ENCODE measurements at regions not wholly inside any gene's neighbourhood (a gene's known extent, or its start where the extent isn't known, plus 50 kb on each side); places are given as distances from the start of the nearest gene placed in this dataset.

DNA sequence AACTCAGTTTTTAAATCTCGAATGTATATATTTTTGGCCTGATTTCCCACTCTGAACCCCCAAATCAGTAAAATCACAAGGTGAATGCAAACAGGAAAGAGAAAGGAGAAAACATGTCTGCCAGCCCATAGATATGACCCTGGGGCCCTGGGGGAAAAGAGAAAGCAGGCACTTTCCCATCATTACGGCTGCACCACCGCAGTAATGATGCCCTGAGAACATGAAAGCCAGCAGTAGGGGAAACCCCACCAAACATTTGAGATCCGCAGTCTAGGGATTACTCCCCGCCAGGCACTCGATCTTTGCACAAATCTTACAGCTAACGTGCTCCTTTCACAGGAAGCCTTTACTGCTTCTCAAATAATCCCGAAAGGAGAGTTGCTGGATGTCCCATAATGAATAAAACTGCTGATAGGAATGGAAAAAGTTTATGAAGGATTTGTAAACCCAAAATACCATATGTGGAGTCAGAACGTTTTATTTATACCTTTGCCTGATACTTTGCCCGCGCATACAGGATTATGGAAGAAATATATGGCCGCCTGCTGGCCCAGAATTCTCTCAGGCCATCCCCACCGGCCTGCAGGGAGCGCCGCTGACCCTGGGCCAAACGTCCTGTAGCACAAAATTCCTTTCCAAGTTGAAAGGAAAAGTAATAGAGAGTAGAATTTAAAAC, 180.0 kb upstream of the INHBA start:
- no peak for DNase-seq
- Histone ChIP-seq H3K27ac (replicated peaks) (no peak overlapping the region), H3K4me3 (no peak overlapping the region), H3K36me3 (no peaks in the 10 kb centered on the region), H3K4me1 (peaks cover 16% of the 10 kb centered on the region), H3K27me3 (ENCODE audit: low read depth) (peaks cover 28% of the 10 kb centered on the region), H3K9me3 (replicated peaks) (no peaks in the 10 kb centered on the region)
- intact Hi-C loops (cut with micrococcal nuclease) = no loop called here
- no peak for TF ChIP-seq CTCF (IDR thresholded peaks at IDR 0.05; ENCODE audit: borderline replicate concordance)

DNA sequence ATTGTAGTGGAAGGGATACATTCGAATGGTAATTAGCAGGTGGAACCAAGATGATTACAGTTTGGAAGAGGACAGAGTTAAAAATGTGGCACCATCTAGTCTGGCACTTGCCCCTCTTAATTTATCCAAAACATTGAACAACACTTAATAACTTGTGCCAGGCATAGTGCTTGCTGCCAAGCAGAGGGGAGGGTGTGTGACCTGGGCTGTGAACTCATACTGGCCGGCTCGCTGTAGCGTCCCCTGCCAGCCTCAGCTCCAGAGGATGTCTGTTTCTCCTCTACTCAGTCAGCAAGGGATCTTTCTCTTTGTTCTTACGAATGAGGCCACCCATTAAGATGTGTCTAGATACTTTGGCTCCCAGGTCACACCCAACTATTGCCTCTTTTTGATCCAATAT, 179.4 kb upstream of the INHBA start:
- DNase-seq = no peak
- H3K9me3 ChIP-seq (replicated peaks) = no peaks in the 10 kb centered on the region
- no peaks in the 10 kb centered on the region for H3K36me3 ChIP-seq
- intact Hi-C loops (cut with micrococcal nuclease) = no loop called here
- no peak overlapping the region for H3K27ac ChIP-seq (replicated peaks)
- H3K4me1 ChIP-seq = peaks cover 13% of the 10 kb centered on the region
- peaks cover 27% of the 10 kb centered on the region for H3K27me3 ChIP-seq (ENCODE audit: low read depth)
- H3K4me3 ChIP-seq = no peak overlapping the region
- no peak for TF ChIP-seq CTCF (IDR thresholded peaks at IDR 0.05; ENCODE audit: borderline replicate concordance)

- DNase-seq = no peak
- H3K9me3 ChIP-seq (replicated peaks) = no peaks in the 10 kb centered on the region
- intact Hi-C loops (cut with micrococcal nuclease) = no loop called here
- H3K4me3 ChIP-seq = no peak overlapping the region
- peaks cover 7% of the 10 kb centered on the region for H3K4me1 ChIP-seq
- H3K27me3 ChIP-seq (ENCODE audit: low read depth) = peaks cover 21% of the 10 kb centered on the region
- H3K27ac ChIP-seq (replicated peaks) = no peak overlapping the region
- TF ChIP-seq CTCF (IDR thresholded peaks at IDR 0.05; ENCODE audit: borderline replicate concordance) = no peak
- H3K36me3 ChIP-seq = no peaks in the 10 kb centered on the region
These were observed 178.6 kb upstream of the INHBA start for GRCh38 chr7:41881331-41882130.

GRCh38 chr7:41880107-41880506, 177.2 kb upstream of the INHBA start:
- no peak for DNase-seq
- no peak overlapping the region for H3K27ac ChIP-seq (replicated peaks)
- no peak for TF ChIP-seq CTCF (IDR thresholded peaks at IDR 0.05; ENCODE audit: borderline replicate concordance)
- H3K4me3 ChIP-seq = no peak overlapping the region
- H3K36me3 ChIP-seq = no peaks in the 10 kb centered on the region
- no peaks in the 10 kb centered on the region for H3K4me1 ChIP-seq
- H3K27me3 ChIP-seq (ENCODE audit: low read depth) = peaks cover 16% of the 10 kb centered on the region
- intact Hi-C loops (cut with micrococcal nuclease) = no loop called here
- H3K9me3 ChIP-seq (replicated peaks) = no peaks in the 10 kb centered on the region

- Histone ChIP-seq H3K4me1 (no peaks in the 10 kb centered on the region), H3K36me3 (no peaks in the 10 kb centered on the region), H3K27me3 (ENCODE audit: low read depth) (peaks cover 13% of the 10 kb centered on the region), H3K9me3 (replicated peaks) (no peaks in the 10 kb centered on the region), H3K4me3 (no peak overlapping the region), H3K27ac (replicated peaks) (no peak overlapping the region)
- intact Hi-C loops (cut with micrococcal nuclease) = no loop called here
- DNase-seq = no peak
- no peak for TF ChIP-seq CTCF (IDR thresholded peaks at IDR 0.05; ENCODE audit: borderline replicate concordance)
These were observed 176.5 kb upstream of the INHBA start for GRCh38 chr7:41879403-41879802.
